Keratinocyte (primary cell): ENCODE measurements at regions not wholly inside any gene's neighbourhood (a gene's known extent, or its start where the extent isn't known, plus 50 kb on each side); places are given as distances from the start of the nearest gene placed in this dataset.
A peak's percentile ranks its signal among the peaks of the same experiment; 100 is the strongest.

ENCODE experiments used
- DNase-seq: peaks from one replicate; pipeline ENCODE4 v3.0.0-alpha.2; 2011; ENCODE audit warnings: low read depth, missing footprints, low spot score
- FAIRE-seq: peaks from 2 replicates; lab custom pipeline; 2011; peaks lifted over from hg19 to GRCh38; lab: Jason Lieb, UNC
- H2AFZ ChIP-seq: 2 replicates; pipeline ENCODE4 v1.6.0; 2012; ENCODE audit warnings: low read length, control low read depth, inconsistent platforms; ENCODE audit not compliant: control insufficient read depth
- H3K27ac ChIP-seq: 2 replicates; pipeline ENCODE4 v1.5.1; 2011; ENCODE audit warnings: low read length; ENCODE audit not compliant: control insufficient read depth, insufficient read depth
- H3K27me3 ChIP-seq: 3 replicates; pipeline ENCODE4 v1.6.0; 2011; ENCODE audit warnings: low read length; ENCODE audit not compliant: control insufficient read depth, insufficient read depth; ENCODE audit errors: extremely low read depth
- H3K36me3 ChIP-seq, 2 experiments: 2 replicates in 1 of 2; 3 replicates in 1 of 2; pipeline ENCODE4 v1.5.1; 2011; ENCODE audit warnings: low read length in 2 of 2, mild to moderate bottlenecking in 1 of 2; ENCODE audit not compliant: control insufficient read depth in 2 of 2, insufficient read depth in 2 of 2; ENCODE audit errors: extremely low read depth in 1 of 2
- H3K4me1 ChIP-seq: 3 replicates; pipeline ENCODE4 v1.5.1; 2011; ENCODE audit warnings: low read length; ENCODE audit not compliant: control insufficient read depth, insufficient read depth; ENCODE audit errors: extremely low read depth
- H3K4me2 ChIP-seq: 3 replicates; pipeline ENCODE4 v1.6.0; 2011; ENCODE audit warnings: low read depth, low read length; ENCODE audit not compliant: control insufficient read depth, insufficient read depth; ENCODE audit errors: extremely low read depth
- H3K4me3 ChIP-seq, 3 experiments: fragments of 200-600 bp in 1 of 3; sonication (generic) in 1 of 3; 2 replicates in 2 of 3; 3 replicates in 1 of 3; pipeline ENCODE4 v1.5.1; 2011 to 2016; ENCODE audit warnings: low read length in 3 of 3, mild to moderate bottlenecking in 3 of 3, control low read depth in 2 of 3, inconsistent platforms in 1 of 3, low read depth in 1 of 3, mixed read lengths in 1 of 3, mixed run types in 1 of 3, moderate library complexity in 1 of 3; ENCODE audit not compliant: control insufficient read depth in 2 of 3, insufficient read depth in 2 of 3; ENCODE audit errors: extremely low read depth in 1 of 3
- H3K79me2 ChIP-seq: 2 replicates; pipeline ENCODE4 v1.6.0; 2012; ENCODE audit warnings: low read length; ENCODE audit not compliant: control insufficient read depth, insufficient read depth
- H3K9ac ChIP-seq: 3 replicates; pipeline ENCODE4 v1.6.0; 2011; ENCODE audit warnings: low read length; ENCODE audit not compliant: control insufficient read depth, insufficient read depth; ENCODE audit errors: extremely low read depth
- H3K9me1 ChIP-seq: 3 replicates; pipeline ENCODE4 v1.6.0; 2011; ENCODE audit warnings: low read length; ENCODE audit not compliant: control insufficient read depth, insufficient read depth; ENCODE audit errors: extremely low read depth
- H3K9me3 ChIP-seq: 2 replicates; pipeline ENCODE4 v1.5.1; 2012; ENCODE audit warnings: low read depth, low read length; ENCODE audit not compliant: control insufficient read depth
- H4K20me1 ChIP-seq: 3 replicates; pipeline ENCODE4 v1.6.0; 2011; ENCODE audit warnings: low read length; ENCODE audit not compliant: control insufficient read depth, insufficient read depth; ENCODE audit errors: extremely low read depth
- EZH2 ChIP-seq: IDR thresholded peaks from one replicate; pipeline ENCODE4 v1.6.1; 2012; ENCODE audit warnings: inconsistent platforms, mild to moderate bottlenecking, low read length, moderate library complexity
- dilution Hi-C: fragments of 300-500 bp; cut with MboI; formaldehyde crosslinking; loops from one replicate; pipeline ENCODE4 v1.7.0; 2020; ENCODE audit warnings: low sequenced_read_pairs; ENCODE audit not compliant: extremely low pct_ligation_motif_present
- TF ChIP-seq, protein P1 (sequence below), 3 experiments: IDR thresholded peaks in 1 of 3; conservative IDR thresholded peaks in 1 of 3; optimal IDR thresholded peaks in 1 of 3; 2 replicates in 2 of 3; 3 replicates in 1 of 3; pipeline versions ENCODE3 to v1.5.1; 2011; ENCODE audit warnings: low read length in 3 of 3, mild to moderate bottlenecking in 3 of 3, moderate library complexity in 2 of 3, control low read depth in 1 of 3, inconsistent platforms in 1 of 3; ENCODE audit not compliant: insufficient read depth in 2 of 3; ENCODE audit errors: extremely low read depth in 1 of 3

DNA sequence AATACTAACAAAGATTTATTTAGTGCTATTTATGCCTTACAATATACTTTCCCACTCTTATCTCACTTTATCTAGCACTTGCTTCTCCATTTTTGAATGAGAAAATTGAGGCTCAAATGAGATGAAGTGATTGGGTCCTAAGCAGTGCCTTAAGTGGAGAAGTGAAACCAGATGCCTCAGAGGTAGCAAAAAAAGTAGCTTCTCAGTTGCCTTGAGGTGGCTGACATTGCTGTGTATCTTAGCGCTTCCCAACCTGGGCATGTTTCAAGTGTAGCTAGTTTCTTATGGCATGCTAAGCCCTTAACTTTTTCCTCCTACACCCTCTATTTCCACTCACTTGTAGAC lies 390.4 kb downstream of the OMA1 start:
- H3K4me2 ChIP-seq: no peak overlapping the region
- no peak overlapping the region for H3K9ac ChIP-seq
- FAIRE-seq (no peak), DNase-seq (no peak)
- H3K27me3 ChIP-seq: no peaks in the 10 kb centered on the region
- no peaks in the 10 kb centered on the region for H3K4me1 ChIP-seq
- no peaks in the 10 kb centered on the region for H3K79me2 ChIP-seq
- no peaks in the 10 kb centered on the region for H3K9me1 ChIP-seq
- dilution Hi-C loops: no loop called here
- no peaks in the 10 kb centered on the region for H3K9me3 ChIP-seq
- no peaks in the 10 kb centered on the region for H4K20me1 ChIP-seq
- no peak overlapping the region for H2AFZ ChIP-seq
- no peak for TF ChIP-seq EZH2
- TF ChIP-seq, protein P1, sequence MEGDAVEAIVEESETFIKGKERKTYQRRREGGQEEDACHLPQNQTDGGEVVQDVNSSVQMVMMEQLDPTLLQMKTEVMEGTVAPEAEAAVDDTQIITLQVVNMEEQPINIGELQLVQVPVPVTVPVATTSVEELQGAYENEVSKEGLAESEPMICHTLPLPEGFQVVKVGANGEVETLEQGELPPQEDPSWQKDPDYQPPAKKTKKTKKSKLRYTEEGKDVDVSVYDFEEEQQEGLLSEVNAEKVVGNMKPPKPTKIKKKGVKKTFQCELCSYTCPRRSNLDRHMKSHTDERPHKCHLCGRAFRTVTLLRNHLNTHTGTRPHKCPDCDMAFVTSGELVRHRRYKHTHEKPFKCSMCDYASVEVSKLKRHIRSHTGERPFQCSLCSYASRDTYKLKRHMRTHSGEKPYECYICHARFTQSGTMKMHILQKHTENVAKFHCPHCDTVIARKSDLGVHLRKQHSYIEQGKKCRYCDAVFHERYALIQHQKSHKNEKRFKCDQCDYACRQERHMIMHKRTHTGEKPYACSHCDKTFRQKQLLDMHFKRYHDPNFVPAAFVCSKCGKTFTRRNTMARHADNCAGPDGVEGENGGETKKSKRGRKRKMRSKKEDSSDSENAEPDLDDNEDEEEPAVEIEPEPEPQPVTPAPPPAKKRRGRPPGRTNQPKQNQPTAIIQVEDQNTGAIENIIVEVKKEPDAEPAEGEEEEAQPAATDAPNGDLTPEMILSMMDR (optimal IDR thresholded peaks at IDR 0.05 in 1 of 3, IDR thresholded peaks at IDR 0.05 in 1 of 3, conservative IDR thresholded peaks at IDR 0.05 in 1 of 3; ENCODE audit: extremely low read depth in 1 of 3, insufficient read depth in 2 of 3, low read length in 3 of 3): no peak
- no peaks in the 10 kb centered on the region for H3K36me3 ChIP-seq
- H3K27ac ChIP-seq: no peak overlapping the region
- no peak overlapping the region for H3K4me3 ChIP-seq

DNA sequence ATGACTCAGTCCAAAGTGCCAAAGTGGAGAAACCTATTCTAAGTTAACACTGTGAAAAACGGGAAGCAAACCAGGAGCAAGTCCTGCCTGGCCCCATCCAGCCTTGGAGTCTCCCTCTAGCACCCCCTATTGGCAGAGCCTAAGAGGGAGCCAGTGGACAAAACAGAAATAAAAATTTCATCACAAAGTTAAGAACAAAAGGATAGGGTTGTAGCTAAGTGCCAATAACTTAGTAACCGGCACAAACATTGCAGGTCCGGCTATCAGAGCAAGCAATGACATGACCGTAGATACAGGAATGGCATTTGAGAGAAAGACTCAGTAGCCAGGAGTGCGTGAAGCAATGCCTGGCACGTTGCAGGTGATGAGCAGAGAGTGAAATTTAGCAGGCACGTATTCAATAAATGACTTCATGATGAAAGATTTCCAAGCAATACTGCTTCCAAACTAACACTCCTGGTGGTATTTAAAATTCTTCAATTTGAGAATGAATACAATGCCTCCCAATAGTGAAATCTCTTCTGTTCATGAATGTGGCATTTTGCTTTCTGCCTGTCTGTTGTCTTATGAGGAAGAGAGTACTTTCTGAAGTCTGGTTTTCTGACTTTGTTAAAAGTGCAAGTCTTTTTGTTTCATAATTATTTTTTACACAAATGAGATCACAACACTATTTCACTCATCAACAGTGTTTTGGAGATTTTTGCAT lies 391.0 kb downstream of the OMA1 start:
- H3K27ac ChIP-seq: no peak overlapping the region
- H2AFZ ChIP-seq: no peak overlapping the region
- no peak overlapping the region for H3K9ac ChIP-seq
- FAIRE-seq (no peak), DNase-seq (no peak)
- dilution Hi-C loops: no loop called here
- H4K20me1 ChIP-seq: no peaks in the 10 kb centered on the region
- H3K9me1 ChIP-seq: no peaks in the 10 kb centered on the region
- H3K79me2 ChIP-seq: no peaks in the 10 kb centered on the region
- H3K4me1 ChIP-seq: no peaks in the 10 kb centered on the region
- H3K27me3 ChIP-seq: no peaks in the 10 kb centered on the region
- no peaks in the 10 kb centered on the region for H3K9me3 ChIP-seq
- H3K4me3 ChIP-seq: no peak overlapping the region
- TF ChIP-seq EZH2: no peak
- TF ChIP-seq, protein P1 (optimal IDR thresholded peaks at IDR 0.05 in 1 of 3, IDR thresholded peaks at IDR 0.05 in 1 of 3, conservative IDR thresholded peaks at IDR 0.05 in 1 of 3; ENCODE audit: extremely low read depth in 1 of 3, insufficient read depth in 2 of 3, low read length in 3 of 3): peak; percentile 55 to 86 (median 75)
- no peaks in the 10 kb centered on the region for H3K36me3 ChIP-seq
- no peak overlapping the region for H3K4me2 ChIP-seq
